HepG2 (cell line): ENCODE measurements at regions not wholly inside any gene's neighbourhood (a gene's known extent, or its start where the extent isn't known, plus 50 kb on each side); places are given as distances from the start of the nearest gene placed in this dataset.

Experiments
- POLR2A ChIP-seq, 2 experiments: IDR thresholded peaks; 2 replicates each; pipeline ENCODE4 v1.6.1; 2011; ENCODE audit warnings: low read depth in 2 of 2, low read length in 2 of 2, mild to moderate bottlenecking in 1 of 2, moderate library complexity in 1 of 2; ENCODE audit not compliant: insufficient read depth in 1 of 2
- SP1 ChIP-seq, 2 experiments: fragments of 450-650 bp in 1 of 2; sonication (generic) in 1 of 2; formaldehyde crosslinking in 1 of 2; IDR thresholded peaks; 2 replicates each; pipeline versions ENCODE4 v1.4.0 to v1.6.1; 2016 to 2020; ENCODE audit warnings: missing genetic modification reagents in 1 of 2
- TF ChIP-seq, protein P1 (sequence below): IDR thresholded peaks from 2 replicates; pipeline ENCODE4 v1.6.1; 2016
- TF ChIP-seq, protein P2 (sequence below): sonication (generic); formaldehyde crosslinking; IDR thresholded peaks from 2 replicates; pipeline ENCODE4 v1.9.0; 2022; ENCODE audit warnings: low read depth, missing genetic modification reagents
- TF ChIP-seq, protein P3 (sequence below): sonication (generic); formaldehyde crosslinking; IDR thresholded peaks from 2 replicates; pipeline ENCODE4 v1.4.0; 2020; ENCODE audit warnings: missing genetic modification reagents

DNA sequence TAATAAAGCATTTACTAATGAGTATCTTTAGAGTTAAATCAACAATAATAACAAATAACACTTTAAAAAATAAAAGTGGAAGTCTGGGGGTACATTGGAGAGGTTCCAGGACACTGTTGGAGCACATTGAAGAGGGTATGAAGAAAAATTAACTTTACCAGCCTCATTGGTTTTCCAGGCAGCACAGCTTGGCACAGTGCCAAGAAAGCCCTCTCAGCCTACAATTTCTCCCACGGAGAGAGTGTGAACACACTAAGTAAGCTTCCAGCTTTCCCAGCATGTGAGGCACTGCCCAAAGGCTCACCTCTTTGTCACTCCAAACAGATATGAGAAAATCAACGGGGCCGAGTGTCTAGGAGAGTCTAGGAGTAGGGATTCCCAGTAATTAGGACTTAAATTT lies 1912.8 kb upstream of the NUDT12 start:
- no peak for TF ChIP-seq SP1 (IDR thresholded peaks at IDR 0.05)
- TF ChIP-seq SP1 (CRISPR knock-in tag; IDR thresholded peaks at IDR 0.05) = no peak
- TF ChIP-seq, protein P1, sequence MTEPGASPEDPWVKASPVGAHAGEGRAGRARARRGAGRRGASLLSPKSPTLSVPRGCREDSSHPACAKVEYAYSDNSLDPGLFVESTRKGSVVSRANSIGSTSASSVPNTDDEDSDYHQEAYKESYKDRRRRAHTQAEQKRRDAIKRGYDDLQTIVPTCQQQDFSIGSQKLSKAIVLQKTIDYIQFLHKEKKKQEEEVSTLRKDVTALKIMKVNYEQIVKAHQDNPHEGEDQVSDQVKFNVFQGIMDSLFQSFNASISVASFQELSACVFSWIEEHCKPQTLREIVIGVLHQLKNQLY = no peak
- TF ChIP-seq, protein P2, sequence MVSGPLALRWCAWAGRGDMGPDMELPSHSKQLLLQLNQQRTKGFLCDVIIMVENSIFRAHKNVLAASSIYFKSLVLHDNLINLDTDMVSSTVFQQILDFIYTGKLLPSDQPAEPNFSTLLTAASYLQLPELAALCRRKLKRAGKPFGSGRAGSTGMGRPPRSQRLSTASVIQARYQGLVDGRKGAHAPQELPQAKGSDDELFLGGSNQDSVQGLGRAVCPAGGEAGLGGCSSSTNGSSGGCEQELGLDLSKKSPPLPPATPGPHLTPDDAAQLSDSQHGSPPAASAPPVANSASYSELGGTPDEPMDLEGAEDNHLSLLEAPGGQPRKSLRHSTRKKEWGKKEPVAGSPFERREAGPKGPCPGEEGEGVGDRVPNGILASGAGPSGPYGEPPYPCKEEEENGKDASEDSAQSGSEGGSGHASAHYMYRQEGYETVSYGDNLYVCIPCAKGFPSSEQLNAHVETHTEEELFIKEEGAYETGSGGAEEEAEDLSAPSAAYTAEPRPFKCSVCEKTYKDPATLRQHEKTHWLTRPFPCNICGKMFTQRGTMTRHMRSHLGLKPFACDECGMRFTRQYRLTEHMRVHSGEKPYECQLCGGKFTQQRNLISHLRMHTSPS (CRISPR knock-in tag) = no peak
- no peak for TF ChIP-seq POLR2A (IDR thresholded peaks at IDR 0.05; ENCODE audit: insufficient read depth in 1 of 2, low read depth in 2 of 2, low read length in 2 of 2)
- TF ChIP-seq, protein P3, sequence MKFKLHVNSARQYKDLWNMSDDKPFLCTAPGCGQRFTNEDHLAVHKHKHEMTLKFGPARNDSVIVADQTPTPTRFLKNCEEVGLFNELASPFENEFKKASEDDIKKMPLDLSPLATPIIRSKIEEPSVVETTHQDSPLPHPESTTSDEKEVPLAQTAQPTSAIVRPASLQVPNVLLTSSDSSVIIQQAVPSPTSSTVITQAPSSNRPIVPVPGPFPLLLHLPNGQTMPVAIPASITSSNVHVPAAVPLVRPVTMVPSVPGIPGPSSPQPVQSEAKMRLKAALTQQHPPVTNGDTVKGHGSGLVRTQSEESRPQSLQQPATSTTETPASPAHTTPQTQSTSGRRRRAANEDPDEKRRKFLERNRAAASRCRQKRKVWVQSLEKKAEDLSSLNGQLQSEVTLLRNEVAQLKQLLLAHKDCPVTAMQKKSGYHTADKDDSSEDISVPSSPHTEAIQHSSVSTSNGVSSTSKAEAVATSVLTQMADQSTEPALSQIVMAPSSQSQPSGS (CRISPR knock-in tag) = no peak
